ENCODE measurements at regions not wholly inside any gene's neighbourhood (a gene's known extent, or its start where the extent isn't known, plus 50 kb on each side); places are given as distances from the start of the nearest gene placed in this dataset.

- no peak for DNase-seq
These were observed 52.3 kb upstream of the FUT8 start for GRCh38 chr14:65360144-65360784.

- no peak for DNase-seq
These were observed 50.6 kb upstream of the FUT8 start for GRCh38 chr14:65361920-65362319.
